ENCODE measurements at regions not wholly inside any gene's neighbourhood (a gene's known extent, or its start where the extent isn't known, plus 50 kb on each side); places are given as distances from the start of the nearest gene placed in this dataset.
"Not testable (repeated sequence)": the region's sequence is repeated elsewhere in the genome, so short reads cannot be mapped to it uniquely, and the experiment has no call there.

DNA sequence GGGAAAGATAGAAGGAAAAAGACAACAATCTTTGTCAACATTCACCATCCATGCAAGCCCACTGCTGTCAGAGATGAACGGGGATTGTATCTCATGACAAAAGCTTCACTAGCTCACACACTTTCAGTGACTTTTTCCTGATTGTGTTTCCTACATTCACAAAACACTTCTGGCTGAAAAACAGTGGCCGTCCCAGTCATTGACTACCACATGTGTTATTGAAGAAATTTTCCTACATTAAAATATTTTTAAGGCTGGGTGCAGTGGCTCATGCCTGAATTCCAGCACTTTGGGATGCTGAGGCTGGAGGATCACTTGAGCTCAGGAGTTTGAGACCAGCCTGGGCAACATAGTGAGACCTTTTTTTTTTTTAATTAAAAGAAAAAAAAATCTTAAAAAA lies 90.9 kb downstream of the MOGAT1 start:
- H2BK5ac ChIP-seq (ENCODE audit: low read depth, low read length, poor library complexity, severe bottlenecking) = no peak overlapping the region
- H3K36me3 ChIP-seq (ENCODE audit: control insufficient read depth, insufficient read depth, low read length) = no peaks in the 10 kb centered on the region
- no CpG with 5 or more reads among the region's 2 CpGs for WGBS, 2 experiments (ENCODE audit: extremely low coverage in 2 of 2, insufficient read length in 1 of 2)
- H2AK9ac ChIP-seq (replicated peaks; ENCODE audit: low read depth, low read length, poor library complexity) = no peak overlapping the region
- no peaks in the 10 kb centered on the region for H4K20me1 ChIP-seq (ENCODE audit: insufficient read depth, low read length)
- no TSS peak for BruUV-seq (replicated peaks)
- H2BK120ac ChIP-seq (ENCODE audit: low read depth, low read length) = no peak overlapping the region
- no peak overlapping the region for H2BK20ac ChIP-seq (ENCODE audit: low read depth, low read length)
- CTCF ChIA-PET = interaction anchor here (0.6 kb wide), 1 partner anchor 173 kb away, joined by 3 read pairs; no protein-coding TSS in a partner anchor
- no peak overlapping the region for H3K56ac ChIP-seq (ENCODE audit: extremely low read depth, insufficient read depth, low read length)
- H4K91ac ChIP-seq (ENCODE audit: insufficient read depth, low read depth, low read length) = no peak overlapping the region
- no peak overlapping the region for H2BK15ac ChIP-seq (ENCODE audit: low read depth, low read length)
- no peak overlapping the region for H3K4me3 ChIP-seq (ENCODE audit: insufficient read depth, low read depth, low read length)
- H3K9me3 ChIP-seq (ENCODE audit: control insufficient read depth, insufficient read depth, low read length) = no peaks in the 10 kb centered on the region
- no peak overlapping the region for H2AK5ac ChIP-seq (ENCODE audit: low read depth, low read length)
- DNase-seq (no peak), ATAC-seq (ENCODE audit: low read depth) (no peak)
- H3K14ac ChIP-seq (replicated peaks; ENCODE audit: low read depth, low read length) = no peak overlapping the region
- no peak overlapping the region for H3K23ac ChIP-seq (ENCODE audit: low read depth, low read length)
- H3K27me3 ChIP-seq (ENCODE audit: control insufficient read depth, insufficient read depth, low read length) = no peaks in the 10 kb centered on the region
- no peaks in the 10 kb centered on the region for H3K79me1 ChIP-seq (ENCODE audit: low read depth in 1 of 2, low read length in 2 of 2)
- H4K5ac ChIP-seq (ENCODE audit: low read depth, low read length) = no peak overlapping the region
- H3K9me1 ChIP-seq (ENCODE audit: insufficient read depth, low read length) = no peaks in the 10 kb centered on the region
- no peak overlapping the region for H4K8ac ChIP-seq (ENCODE audit: low read depth in 2 of 2, low read length in 2 of 2)
- no peaks in the 10 kb centered on the region for H3K4me1 ChIP-seq (ENCODE audit: control insufficient read depth, insufficient read depth, low read length)
- no peak overlapping the region for H3K4ac ChIP-seq (ENCODE audit: low read depth, low read length)
- no peak overlapping the region for H3K18ac ChIP-seq (ENCODE audit: low read depth, low read length)
- in situ Hi-C loops (cut with MboI; ENCODE audit: low sequenced_read_pairs) (no loop called here), dilution Hi-C loops (cut with HindIII; ENCODE audit: low sequenced_read_pairs, unreplicated experiment) (no loop called here), intact Hi-C loops (cut with micrococcal nuclease) (no loop called here)
- no peak overlapping the region for H3K9ac ChIP-seq (ENCODE audit: low read depth, low read length)
- TF ChIP-seq, protein P1, sequence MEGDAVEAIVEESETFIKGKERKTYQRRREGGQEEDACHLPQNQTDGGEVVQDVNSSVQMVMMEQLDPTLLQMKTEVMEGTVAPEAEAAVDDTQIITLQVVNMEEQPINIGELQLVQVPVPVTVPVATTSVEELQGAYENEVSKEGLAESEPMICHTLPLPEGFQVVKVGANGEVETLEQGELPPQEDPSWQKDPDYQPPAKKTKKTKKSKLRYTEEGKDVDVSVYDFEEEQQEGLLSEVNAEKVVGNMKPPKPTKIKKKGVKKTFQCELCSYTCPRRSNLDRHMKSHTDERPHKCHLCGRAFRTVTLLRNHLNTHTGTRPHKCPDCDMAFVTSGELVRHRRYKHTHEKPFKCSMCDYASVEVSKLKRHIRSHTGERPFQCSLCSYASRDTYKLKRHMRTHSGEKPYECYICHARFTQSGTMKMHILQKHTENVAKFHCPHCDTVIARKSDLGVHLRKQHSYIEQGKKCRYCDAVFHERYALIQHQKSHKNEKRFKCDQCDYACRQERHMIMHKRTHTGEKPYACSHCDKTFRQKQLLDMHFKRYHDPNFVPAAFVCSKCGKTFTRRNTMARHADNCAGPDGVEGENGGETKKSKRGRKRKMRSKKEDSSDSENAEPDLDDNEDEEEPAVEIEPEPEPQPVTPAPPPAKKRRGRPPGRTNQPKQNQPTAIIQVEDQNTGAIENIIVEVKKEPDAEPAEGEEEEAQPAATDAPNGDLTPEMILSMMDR (conservative IDR thresholded peaks at IDR 0.05; ENCODE audit: low read depth, low read length) = no peak
- TF ChIP-seq SMC3 (IDR thresholded peaks at IDR 0.05; ENCODE audit: low read depth, low read length) (no peak), NFE2L2 (IDR thresholded peaks at IDR 0.05; ENCODE audit: low read depth, low read length) (no peak), FOS (IDR thresholded peaks at IDR 0.05; ENCODE audit: low read depth, low read length) (no peak), MAZ (IDR thresholded peaks at IDR 0.05; ENCODE audit: borderline replicate concordance, low read depth, low read length) (no peak), MAFK (IDR thresholded peaks at IDR 0.05; ENCODE audit: low read depth, low read length) (no peak), RFX5 (IDR thresholded peaks at IDR 0.05; ENCODE audit: low read depth, low read length) (no peak), RCOR1 (IDR thresholded peaks at IDR 0.05; ENCODE audit: insufficient replicate concordance, low read length) (no peak), RAD21 (IDR thresholded peaks at IDR 0.05; ENCODE audit: low read length) (no peak)
- H3K27ac ChIP-seq (ENCODE audit: insufficient read depth, low read length) = no peak overlapping the region
- H2AFZ ChIP-seq (replicated peaks; ENCODE audit: low read length, poor library complexity) = no peak overlapping the region
- H3K4me2 ChIP-seq (ENCODE audit: low read depth, low read length) = no peak overlapping the region
- POLR2A ChIA-PET (ENCODE audit: unreplicated experiment) = no interaction called here

DNA sequence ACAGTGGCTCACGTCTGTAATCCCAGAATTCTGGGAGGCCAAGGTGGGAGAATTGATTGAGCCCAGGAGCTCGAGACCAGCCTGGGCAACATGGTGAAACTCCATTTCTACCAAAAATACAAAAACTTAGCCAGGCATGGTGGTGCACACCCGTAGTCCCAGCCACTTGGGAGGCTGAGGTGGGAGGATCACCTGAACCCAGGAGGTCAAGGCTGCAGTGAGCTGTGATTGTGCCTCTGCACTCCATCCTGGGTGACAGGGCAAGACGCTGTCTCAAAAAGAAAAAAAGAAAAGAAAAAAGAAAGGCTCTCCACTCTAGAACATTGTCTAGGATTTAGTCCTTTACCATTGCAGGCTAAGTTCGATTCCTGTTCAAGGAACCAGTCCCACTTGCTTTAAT lies 94.4 kb downstream of the MOGAT1 start:
- H2BK5ac ChIP-seq (ENCODE audit: low read depth, low read length, poor library complexity, severe bottlenecking); H4K8ac ChIP-seq (ENCODE audit: low read depth in 2 of 2, low read length in 2 of 2); H3K4ac ChIP-seq (ENCODE audit: low read depth, low read length); H3K27me3 ChIP-seq (ENCODE audit: control insufficient read depth, insufficient read depth, low read length); H3K79me1 ChIP-seq (ENCODE audit: low read depth in 1 of 2, low read length in 2 of 2); BruUV-seq (replicated peaks); H3K27ac ChIP-seq (ENCODE audit: insufficient read depth, low read length); H3K9me1 ChIP-seq (ENCODE audit: insufficient read depth, low read length); H3K9me3 ChIP-seq (ENCODE audit: control insufficient read depth, insufficient read depth, low read length); H4K5ac ChIP-seq (ENCODE audit: low read depth, low read length); CTCF ChIA-PET; POLR2A ChIA-PET (ENCODE audit: unreplicated experiment); H2AK5ac ChIP-seq (ENCODE audit: low read depth, low read length); DNase-seq; dilution Hi-C loops (cut with HindIII; ENCODE audit: low sequenced_read_pairs, unreplicated experiment); intact Hi-C loops (cut with micrococcal nuclease); H3K56ac ChIP-seq (ENCODE audit: extremely low read depth, insufficient read depth, low read length); H3K4me2 ChIP-seq (ENCODE audit: low read depth, low read length); H3K36me3 ChIP-seq (ENCODE audit: control insufficient read depth, insufficient read depth, low read length); H3K18ac ChIP-seq (ENCODE audit: low read depth, low read length); H2AFZ ChIP-seq (replicated peaks; ENCODE audit: low read length, poor library complexity); H3K23ac ChIP-seq (ENCODE audit: low read depth, low read length); H3K4me3 ChIP-seq (ENCODE audit: insufficient read depth, low read depth, low read length); H3K9ac ChIP-seq (ENCODE audit: low read depth, low read length); in situ Hi-C loops (cut with MboI; ENCODE audit: low sequenced_read_pairs); H4K91ac ChIP-seq (ENCODE audit: insufficient read depth, low read depth, low read length); ATAC-seq (ENCODE audit: low read depth); H4K20me1 ChIP-seq (ENCODE audit: insufficient read depth, low read length); H3K14ac ChIP-seq (replicated peaks; ENCODE audit: low read depth, low read length); H2BK120ac ChIP-seq (ENCODE audit: low read depth, low read length); H2BK15ac ChIP-seq (ENCODE audit: low read depth, low read length); H3K4me1 ChIP-seq (ENCODE audit: control insufficient read depth, insufficient read depth, low read length); H2AK9ac ChIP-seq (replicated peaks; ENCODE audit: low read depth, low read length, poor library complexity); H2BK20ac ChIP-seq (ENCODE audit: low read depth, low read length): not testable (repeated sequence)
- no CpG with 5 or more reads among the region's 5 CpGs for WGBS, 2 experiments (ENCODE audit: extremely low coverage in 2 of 2, insufficient read length in 1 of 2)

Measured in IMR-90 (cell line).